Hepatocyte (in vitro differentiated cells): ENCODE measurements at regions not wholly inside any gene's neighbourhood (a gene's known extent, or its start where the extent isn't known, plus 50 kb on each side); places are given as distances from the start of the nearest gene placed in this dataset.

Source experiments
- DNase-seq: peaks from one replicate; pipeline ENCODE4 v3.0.0-alpha.2; 2016; ENCODE audit warnings: low spot score
- H2AFZ ChIP-seq: fragments of 200-600 bp; sonication (generic); 2 replicates; pipeline ENCODE4 v1.6.0; 2016; ENCODE audit warnings: antibody characterized with exemption, mild to moderate bottlenecking
- H3K27ac ChIP-seq: fragments of 200-600 bp; sonication (generic); 2 replicates; pipeline ENCODE4 v1.5.1; 2016; ENCODE audit warnings: mild to moderate bottlenecking
- H3K27me3 ChIP-seq: fragments of 200-600 bp; sonication (generic); 2 replicates; pipeline ENCODE4 v1.6.1; 2016
- H3K36me3 ChIP-seq: fragments of 200-600 bp; sonication (generic); replicated peaks from 2 replicates; pipeline ENCODE4 v1.5.1; 2016; ENCODE audit warnings: low read depth; ENCODE audit not compliant: insufficient read depth
- H3K4me1 ChIP-seq: fragments of 200-600 bp; sonication (generic); 2 replicates; pipeline ENCODE4 v1.5.1; 2016; ENCODE audit warnings: mild to moderate bottlenecking, moderate library complexity; ENCODE audit not compliant: insufficient read depth
- H3K4me2 ChIP-seq: fragments of 200-600 bp; sonication (generic); 2 replicates; pipeline ENCODE4 v1.6.0; 2016
- H3K4me3 ChIP-seq: fragments of 200-600 bp; sonication (generic); 2 replicates; pipeline ENCODE4 v1.5.1; 2016; ENCODE audit warnings: mild to moderate bottlenecking
- H3K79me2 ChIP-seq: fragments of 200-600 bp; sonication (generic); 2 replicates; pipeline ENCODE4 v1.6.0; 2017; ENCODE audit warnings: mild to moderate bottlenecking
- H3K9me2 ChIP-seq: fragments of 200-600 bp; sonication (generic); replicated peaks from 2 replicates; pipeline ENCODE4 v1.6.0; 2017; ENCODE audit warnings: mild to moderate bottlenecking; ENCODE audit not compliant: insufficient read depth
- H3K9me3 ChIP-seq: fragments of 200-600 bp; sonication (generic); 2 replicates; pipeline ENCODE4 v1.5.1; 2016; ENCODE audit warnings: low read depth, mild to moderate bottlenecking
- H4K20me1 ChIP-seq: fragments of 200-600 bp; sonication (generic); 2 replicates; pipeline ENCODE4 v1.6.0; 2016; ENCODE audit warnings: mild to moderate bottlenecking; ENCODE audit not compliant: insufficient read depth, poor library complexity, severe bottlenecking
- CTCF ChIP-seq: fragments of 200-600 bp; sonication (generic); IDR thresholded peaks from 2 replicates; pipeline ENCODE4 v1.5.1; 2016; ENCODE audit warnings: antibody characterized with exemption, mild to moderate bottlenecking; ENCODE audit not compliant: poor library complexity
- EZH2 ChIP-seq: fragments of 200-600 bp; sonication (generic); IDR thresholded peaks from 2 replicates; pipeline ENCODE4 v1.6.1; 2016; ENCODE audit warnings: antibody characterized with exemption, mild to moderate bottlenecking, borderline replicate concordance
- EZH2phosphoT487 ChIP-seq: fragments of 200-600 bp; sonication (generic); IDR thresholded peaks from one replicate; pipeline ENCODE4 v1.6.1; 2018; ENCODE audit warnings: antibody characterized with exemption, mild to moderate bottlenecking, low read depth, moderate library complexity; ENCODE audit not compliant: unreplicated experiment, severe bottlenecking
- WGBS: methylation state at CpG from one replicate; pipeline ENCODE4 v1.1.6; 2016; ENCODE audit warnings: low lambda C conversion rate; ENCODE audit errors: missing lambda C conversion rate; 5-methylcytosine and 5-hydroxymethylcytosine counted together

- Histone ChIP-seq H3K4me3 (no peak overlapping the region), H3K4me1 (no peaks in the 10 kb centered on the region), H3K27ac (no peak overlapping the region), H3K9me3 (no peaks in the 10 kb centered on the region), H2AFZ (no peak overlapping the region), H4K20me1 (no peaks in the 10 kb centered on the region), H3K4me2 (no peak overlapping the region), H3K79me2 (no peaks in the 10 kb centered on the region), H3K27me3 (no peaks in the 10 kb centered on the region), H3K9me2 (no peaks in the 10 kb centered on the region), H3K36me3 (no peaks in the 10 kb centered on the region)
- DNase-seq: no peak
- no peak for TF ChIP-seq EZH2phosphoT487
- no peak for TF ChIP-seq EZH2
- TF ChIP-seq CTCF: no peak
- WGBS: 83% methylated on average over 9 of the region's 9 CpGs
These were observed 211.5 kb downstream of the DHX15 start for GRCh38 chr4:24372881-24373280.

- H3K27ac ChIP-seq: no peak overlapping the region
- no peaks in the 10 kb centered on the region for H3K27me3 ChIP-seq
- TF ChIP-seq EZH2phosphoT487: no peak
- no peak for TF ChIP-seq EZH2
- no peak for TF ChIP-seq CTCF
- H3K4me2 ChIP-seq: no peak overlapping the region
- no peak overlapping the region for H2AFZ ChIP-seq
- H4K20me1 ChIP-seq: no peaks in the 10 kb centered on the region
- no peaks in the 10 kb centered on the region for H3K9me3 ChIP-seq
- H3K4me1 ChIP-seq: no peaks in the 10 kb centered on the region
- no peak for DNase-seq
- no peaks in the 10 kb centered on the region for H3K9me2 ChIP-seq
- no peaks in the 10 kb centered on the region for H3K79me2 ChIP-seq
- H3K36me3 ChIP-seq: no peaks in the 10 kb centered on the region
- whole genome bisulfite sequencing: 60% methylated on average over 4 of the region's 4 CpGs
- H3K4me3 ChIP-seq: no peak overlapping the region
These were observed 212.0 kb downstream of the DHX15 start for GRCh38 chr4:24372341-24372740.

- Histone ChIP-seq H3K27me3 (no peaks in the 10 kb centered on the region), H3K79me2 (no peaks in the 10 kb centered on the region), H3K4me3 (no peak overlapping the region), H2AFZ (no peak overlapping the region), H3K9me3 (no peaks in the 10 kb centered on the region), H3K4me2 (no peak overlapping the region), H3K27ac (no peak overlapping the region), H3K36me3 (no peaks in the 10 kb centered on the region), H3K9me2 (no peaks in the 10 kb centered on the region), H4K20me1 (no peaks in the 10 kb centered on the region), H3K4me1 (no peaks in the 10 kb centered on the region)
- DNase-seq: no peak
- WGBS: 83% methylated on average over 1 of the region's 1 CpG
- TF ChIP-seq EZH2 (no peak), CTCF (no peak), EZH2phosphoT487 (no peak)
These were observed 213.9 kb downstream of the DHX15 start for GRCh38 chr4:24370421-24370820.

GRCh38 chr4:24369507-24370029 is 214.8 kb downstream of the DHX15 start:
- no peak overlapping the region for H3K27ac ChIP-seq
- 86% methylated on average over 5 of the region's 5 CpGs for WGBS
- no peaks in the 10 kb centered on the region for H3K36me3 ChIP-seq
- no peaks in the 10 kb centered on the region for H3K79me2 ChIP-seq
- H4K20me1 ChIP-seq: no peaks in the 10 kb centered on the region
- DNase-seq: no peak
- no peak overlapping the region for H3K4me2 ChIP-seq
- no peaks in the 10 kb centered on the region for H3K4me1 ChIP-seq
- no peak overlapping the region for H2AFZ ChIP-seq
- H3K4me3 ChIP-seq: no peak overlapping the region
- no peak for TF ChIP-seq EZH2phosphoT487
- TF ChIP-seq EZH2: no peak
- no peak for TF ChIP-seq CTCF
- H3K9me3 ChIP-seq: no peaks in the 10 kb centered on the region
- H3K9me2 ChIP-seq: no peaks in the 10 kb centered on the region
- no peaks in the 10 kb centered on the region for H3K27me3 ChIP-seq
